ENCODE measurements at regions not wholly inside any gene's neighbourhood (a gene's known extent, or its start where the extent isn't known, plus 50 kb on each side); places are given as distances from the start of the nearest gene placed in this dataset.

GRCh38 chr2:204268971-204269370 is 276.3 kb upstream of the PARD3B start:
- no peak for TF ChIP-seq POLR2A (IDR thresholded peaks at IDR 0.05)
- no peak for TF ChIP-seq EP300 (IDR thresholded peaks at IDR 0.05)
- TF ChIP-seq CTCF (IDR thresholded peaks at IDR 0.05): no peak
